HepG2 (cell line): ENCODE measurements at regions not wholly inside any gene's neighbourhood (a gene's known extent, or its start where the extent isn't known, plus 50 kb on each side); places are given as distances from the start of the nearest gene placed in this dataset.

Experiments used
- AHDC1 ChIP-seq: sonication (generic); formaldehyde crosslinking; IDR thresholded peaks from 2 replicates; pipeline ENCODE4 v1.5.1; 2020; ENCODE audit warnings: mild to moderate bottlenecking, missing genetic modification reagents, borderline replicate concordance
- CEBPG ChIP-seq: IDR thresholded peaks from 2 replicates; pipeline ENCODE4 v1.6.1; 2016
- MAFF ChIP-seq: IDR thresholded peaks from 2 replicates; pipeline ENCODE4 v1.6.1; 2011; ENCODE audit warnings: low read depth, low read length, improper control_type of control experiment
- RFX5 ChIP-seq: IDR thresholded peaks from 2 replicates; pipeline ENCODE4 v1.6.1; 2011; ENCODE audit warnings: low read depth, low read length, improper control_type of control experiment
- YEATS4 ChIP-seq: sonication (generic); formaldehyde crosslinking; IDR thresholded peaks from 2 replicates; pipeline ENCODE4 v1.4.0; 2020; ENCODE audit warnings: missing genetic modification reagents, borderline replicate concordance
- ZNF24 ChIP-seq: fragments of 450-650 bp; IDR thresholded peaks from 2 replicates; pipeline ENCODE4 v1.6.1; 2017; ENCODE audit warnings: antibody characterized with exemption, mild to moderate bottlenecking
- ZNF672 ChIP-seq: sonication (generic); formaldehyde crosslinking; IDR thresholded peaks from 2 replicates; pipeline ENCODE4 v1.8.1; 2022; ENCODE audit warnings: missing genetic modification reagents
- ZNF704 ChIP-seq: sonication (generic); formaldehyde crosslinking; IDR thresholded peaks from 2 replicates; pipeline ENCODE4 v1.8.1; 2023; ENCODE audit warnings: mild to moderate bottlenecking, inconsistent platforms, moderate library complexity, missing genetic modification reagents, borderline replicate concordance

- TF ChIP-seq AHDC1 (CRISPR knock-in tag) (no peak), ZNF672 (CRISPR knock-in tag) (no peak), RFX5 (no peak), CEBPG (CRISPR knock-in tag) (no peak), MAFF (no peak), ZNF704 (CRISPR knock-in tag) (no peak), YEATS4 (no peak), ZNF24 (no peak)
Measured at GRCh38 chr2:160565099-160565845, 71.7 kb upstream of the RBMS1 start (continued).
